Neural progenitor cell (in vitro differentiated cells): ENCODE measurements at regions not wholly inside any gene's neighbourhood (a gene's known extent, or its start where the extent isn't known, plus 50 kb on each side); places are given as distances from the start of the nearest gene placed in this dataset.

Experiments
- DNase-seq: peaks from one replicate; pipeline ENCODE4 v3.0.0-alpha.2; 2016; ENCODE audit warnings: low spot score
- H2AFZ ChIP-seq: fragments of 200-600 bp; sonication (generic); replicated peaks from 2 replicates; pipeline ENCODE4 v1.6.1; 2016; ENCODE audit warnings: antibody characterized with exemption
- H3F3A ChIP-seq: fragments of 200-600 bp; sonication (generic); 2 replicates; pipeline ENCODE4 v1.6.1; 2016; ENCODE audit warnings: antibody characterized with exemption, low read depth
- H3K27ac ChIP-seq: fragments of 200-600 bp; sonication (generic); 2 replicates; pipeline ENCODE4 v1.5.1; 2016; ENCODE audit warnings: mild to moderate bottlenecking
- H3K27me3 ChIP-seq: fragments of 200-600 bp; sonication (generic); 2 replicates; pipeline ENCODE4 v1.6.1; 2016; ENCODE audit warnings: mild to moderate bottlenecking, moderate library complexity
- H3K36me3 ChIP-seq: fragments of 200-600 bp; sonication (generic); 2 replicates; pipeline ENCODE4 v1.5.1; 2016
- H3K4me1 ChIP-seq: fragments of 200-600 bp; sonication (generic); 2 replicates; pipeline ENCODE4 v1.6.1; 2016; ENCODE audit warnings: mixed run types
- H3K4me2 ChIP-seq: fragments of 200-600 bp; sonication (generic); 2 replicates; pipeline ENCODE4 v1.6.1; 2016
- H3K4me3 ChIP-seq: fragments of 200-600 bp; sonication (generic); 2 replicates; pipeline ENCODE4 v1.5.1; 2016
- H3K79me2 ChIP-seq: fragments of 200-600 bp; sonication (generic); 2 replicates; pipeline ENCODE4 v1.6.1; 2016; ENCODE audit warnings: low read depth
- H3K9ac ChIP-seq: fragments of 200-600 bp; sonication (generic); 2 replicates; pipeline ENCODE4 v1.6.1; 2016
- H3K9me3 ChIP-seq: fragments of 200-600 bp; sonication (generic); 2 replicates; pipeline ENCODE4 v1.5.1; 2016; ENCODE audit warnings: low read depth
- H4K20me1 ChIP-seq: fragments of 200-600 bp; sonication (generic); 2 replicates; pipeline ENCODE4 v1.6.1; 2016; ENCODE audit warnings: low read depth
- H3K27ac Mint-ChIP-seq: 3 replicates; pipeline ENCODE4 v1.8.0; 2021; ENCODE audit warnings: mixed read lengths
- H3K27me3 Mint-ChIP-seq: 2 replicates; pipeline ENCODE4 v1.8.0; 2022; ENCODE audit warnings: low read depth, mild to moderate bottlenecking, inconsistent platforms, moderate library complexity, mixed read lengths; ENCODE audit not compliant: insufficient read depth
- H3K36me3 Mint-ChIP-seq: 3 replicates; pipeline ENCODE4 v1.8.0; 2021; ENCODE audit warnings: mixed read lengths
- H3K4me1 Mint-ChIP-seq: 3 replicates; pipeline ENCODE4 v1.8.0; 2021; ENCODE audit warnings: mixed read lengths
- H3K4me3 Mint-ChIP-seq: 3 replicates; pipeline ENCODE4 v1.8.0; 2021; ENCODE audit warnings: mild to moderate bottlenecking, moderate library complexity, mixed read lengths
- H3K9me3 Mint-ChIP-seq: 3 replicates; pipeline ENCODE4 v1.8.0; 2020; ENCODE audit warnings: mixed read lengths
- EZH2 ChIP-seq: fragments of 200-600 bp; sonication (generic); IDR thresholded peaks from 2 replicates; pipeline ENCODE4 v1.6.1; 2017; ENCODE audit warnings: antibody characterized with exemption, mild to moderate bottlenecking, moderate library complexity
- EZH2phosphoT487 ChIP-seq: fragments of 200-600 bp; sonication (generic); IDR thresholded peaks from 2 replicates; pipeline ENCODE4 v1.6.1; 2017; ENCODE audit warnings: antibody characterized with exemption
- TF ChIP-seq, protein P1 (sequence below): fragments of 200-600 bp; sonication (generic); IDR thresholded peaks from 2 replicates; pipeline ENCODE4 v1.5.1; 2017; ENCODE audit warnings: antibody characterized with exemption, mild to moderate bottlenecking

DNA sequence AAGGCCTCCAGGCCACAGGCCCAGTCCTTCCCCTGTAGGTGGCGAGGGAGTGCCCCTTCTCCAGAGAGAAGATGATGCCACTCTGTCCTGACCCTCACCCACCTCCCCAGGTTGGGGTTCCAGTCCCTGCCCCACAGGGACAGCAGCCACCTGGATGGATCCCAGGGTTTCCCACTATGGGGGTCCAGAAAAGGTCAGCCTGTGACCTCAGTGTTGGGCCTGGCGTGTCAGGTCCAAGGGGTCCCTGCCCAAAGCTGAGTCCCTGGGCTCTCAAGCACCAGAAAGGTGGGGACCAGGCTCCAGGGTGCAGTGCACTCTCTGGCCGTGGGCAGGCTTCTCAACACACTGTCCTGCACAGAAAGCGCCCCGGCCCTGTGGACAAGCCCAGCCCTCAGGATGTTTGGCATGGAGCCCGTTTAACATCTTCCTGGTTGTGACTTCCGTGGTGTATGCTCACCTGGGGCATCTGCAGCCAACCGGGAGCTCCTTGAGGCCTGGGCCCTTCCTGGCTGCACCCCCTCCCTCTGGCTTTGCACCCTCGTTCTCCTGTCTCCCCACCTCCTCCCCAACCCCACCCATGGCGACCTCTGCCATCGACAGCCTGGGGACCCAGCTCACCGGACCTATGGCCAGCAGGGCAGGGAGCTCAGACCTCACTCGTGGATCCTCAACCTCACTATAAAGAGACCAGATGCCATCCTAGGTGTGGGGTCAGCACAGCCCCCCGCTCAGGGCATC, 58.3 kb upstream of the PPP2R2D start:
- Histone ChIP-seq H3K27me3 (no peaks in the 10 kb centered on the region), H3K9ac (no peak overlapping the region), H3K4me2 (no peak overlapping the region), H3K27ac (no peak overlapping the region), H3K9me3 (no peaks in the 10 kb centered on the region), H3K36me3 (no peaks in the 10 kb centered on the region), H2AFZ (no peak overlapping the region), H3K79me2 (no peaks in the 10 kb centered on the region), H3K4me3 (no peak overlapping the region), H3K4me1 (no peaks in the 10 kb centered on the region), H3F3A (no peaks in the 10 kb centered on the region), H4K20me1 (no peaks in the 10 kb centered on the region)
- H3K27ac Mint-ChIP-seq = no peak overlapping the region
- H3K27me3 Mint-ChIP-seq = peaks cover 6% of the 10 kb centered on the region
- H3K4me1 Mint-ChIP-seq = peaks cover 5% of the 10 kb centered on the region
- no peaks in the 10 kb centered on the region for H3K9me3 Mint-ChIP-seq
- no peaks in the 10 kb centered on the region for H3K36me3 Mint-ChIP-seq
- TF ChIP-seq EZH2 (no peak), EZH2phosphoT487 (no peak)
- TF ChIP-seq, protein P1, sequence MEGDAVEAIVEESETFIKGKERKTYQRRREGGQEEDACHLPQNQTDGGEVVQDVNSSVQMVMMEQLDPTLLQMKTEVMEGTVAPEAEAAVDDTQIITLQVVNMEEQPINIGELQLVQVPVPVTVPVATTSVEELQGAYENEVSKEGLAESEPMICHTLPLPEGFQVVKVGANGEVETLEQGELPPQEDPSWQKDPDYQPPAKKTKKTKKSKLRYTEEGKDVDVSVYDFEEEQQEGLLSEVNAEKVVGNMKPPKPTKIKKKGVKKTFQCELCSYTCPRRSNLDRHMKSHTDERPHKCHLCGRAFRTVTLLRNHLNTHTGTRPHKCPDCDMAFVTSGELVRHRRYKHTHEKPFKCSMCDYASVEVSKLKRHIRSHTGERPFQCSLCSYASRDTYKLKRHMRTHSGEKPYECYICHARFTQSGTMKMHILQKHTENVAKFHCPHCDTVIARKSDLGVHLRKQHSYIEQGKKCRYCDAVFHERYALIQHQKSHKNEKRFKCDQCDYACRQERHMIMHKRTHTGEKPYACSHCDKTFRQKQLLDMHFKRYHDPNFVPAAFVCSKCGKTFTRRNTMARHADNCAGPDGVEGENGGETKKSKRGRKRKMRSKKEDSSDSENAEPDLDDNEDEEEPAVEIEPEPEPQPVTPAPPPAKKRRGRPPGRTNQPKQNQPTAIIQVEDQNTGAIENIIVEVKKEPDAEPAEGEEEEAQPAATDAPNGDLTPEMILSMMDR = no peak
- DNase-seq = no peak
- no peak overlapping the region for H3K4me3 Mint-ChIP-seq

DNA sequence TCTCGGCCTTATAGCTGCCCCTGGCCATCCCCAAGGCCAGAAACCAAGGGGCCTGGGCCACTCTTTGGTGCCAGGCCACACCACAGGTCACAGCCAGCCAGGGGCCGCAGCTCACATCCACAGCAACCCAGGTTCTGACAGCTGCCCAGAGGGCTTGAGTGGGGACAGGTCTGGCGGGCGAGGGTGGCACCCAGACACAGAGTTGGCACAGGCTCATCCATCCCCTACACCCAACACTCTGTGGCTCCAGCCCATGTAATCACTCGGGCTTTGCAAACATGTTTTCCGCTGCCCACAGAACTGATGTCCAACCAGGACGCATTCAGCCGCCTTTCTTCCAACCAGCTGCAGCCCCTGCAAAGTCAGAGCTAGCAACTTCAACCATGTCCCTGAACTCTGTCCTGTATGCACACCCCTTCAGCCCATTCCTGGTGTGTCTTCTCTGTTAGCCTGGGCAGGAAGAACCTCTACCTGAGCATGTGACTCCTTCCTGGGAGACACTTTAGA, 57.7 kb upstream of the PPP2R2D start:
- no peak overlapping the region for H3K27ac Mint-ChIP-seq
- Histone ChIP-seq H3K9ac (no peak overlapping the region), H3K9me3 (no peaks in the 10 kb centered on the region), H3F3A (no peaks in the 10 kb centered on the region), H3K4me3 (no peak overlapping the region), H3K27me3 (no peaks in the 10 kb centered on the region), H3K36me3 (no peaks in the 10 kb centered on the region), H3K4me2 (no peak overlapping the region), H3K4me1 (no peaks in the 10 kb centered on the region), H2AFZ (no peak overlapping the region), H4K20me1 (no peaks in the 10 kb centered on the region), H3K27ac (no peak overlapping the region), H3K79me2 (no peaks in the 10 kb centered on the region)
- H3K27me3 Mint-ChIP-seq = peaks cover 6% of the 10 kb centered on the region
- TF ChIP-seq EZH2 = no peak
- TF ChIP-seq, protein P1 = no peak
- no peak for TF ChIP-seq EZH2phosphoT487
- H3K36me3 Mint-ChIP-seq = no peaks in the 10 kb centered on the region
- no peaks in the 10 kb centered on the region for H3K9me3 Mint-ChIP-seq
- H3K4me3 Mint-ChIP-seq = no peak overlapping the region
- H3K4me1 Mint-ChIP-seq = peaks cover 8% of the 10 kb centered on the region
- DNase-seq = no peak

DNA sequence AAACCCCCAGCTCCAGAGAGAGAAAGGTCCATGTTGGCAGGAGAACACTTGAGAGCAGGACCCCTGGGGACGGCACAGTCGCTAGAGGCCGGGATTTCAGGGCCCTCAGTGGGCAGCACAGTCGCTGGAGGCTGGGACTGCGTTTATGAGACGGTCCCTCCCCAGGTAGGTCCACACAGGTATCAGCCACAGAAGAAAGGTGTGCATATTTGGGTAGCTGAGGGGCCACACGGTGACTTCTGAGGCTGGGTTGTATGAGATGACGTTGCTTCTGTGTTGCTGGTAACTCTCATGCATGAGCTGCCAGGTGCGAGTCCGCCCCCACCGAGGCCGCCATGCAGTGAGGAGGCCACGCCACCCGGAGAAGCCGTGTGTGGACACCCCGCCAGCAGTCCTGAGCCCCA, 56.9 kb upstream of the PPP2R2D start:
- Mint-ChIP-seq H3K27me3 (peaks cover 6% of the 10 kb centered on the region), H3K27ac (no peak overlapping the region), H3K4me3 (no peak overlapping the region), H3K36me3 (no peaks in the 10 kb centered on the region), H3K9me3 (no peaks in the 10 kb centered on the region), H3K4me1 (peaks cover 8% of the 10 kb centered on the region)
- DNase-seq = no peak
- H3K27me3 ChIP-seq = no peaks in the 10 kb centered on the region
- H3K9ac ChIP-seq = no peak overlapping the region
- no peaks in the 10 kb centered on the region for H3K36me3 ChIP-seq
- no peak overlapping the region for H3K4me3 ChIP-seq
- H3F3A ChIP-seq = no peaks in the 10 kb centered on the region
- H2AFZ ChIP-seq = no peak overlapping the region
- no peak overlapping the region for H3K4me2 ChIP-seq
- H3K9me3 ChIP-seq = no peaks in the 10 kb centered on the region
- H3K27ac ChIP-seq = no peak overlapping the region
- no peaks in the 10 kb centered on the region for H3K79me2 ChIP-seq
- TF ChIP-seq EZH2 (no peak), EZH2phosphoT487 (no peak)
- TF ChIP-seq, protein P1 = no peak
- H4K20me1 ChIP-seq = no peaks in the 10 kb centered on the region
- no peaks in the 10 kb centered on the region for H3K4me1 ChIP-seq
